ENCODE measurements at regions not wholly inside any gene's neighbourhood (a gene's known extent, or its start where the extent isn't known, plus 50 kb on each side); places are given as distances from the start of the nearest gene placed in this dataset.

DNA sequence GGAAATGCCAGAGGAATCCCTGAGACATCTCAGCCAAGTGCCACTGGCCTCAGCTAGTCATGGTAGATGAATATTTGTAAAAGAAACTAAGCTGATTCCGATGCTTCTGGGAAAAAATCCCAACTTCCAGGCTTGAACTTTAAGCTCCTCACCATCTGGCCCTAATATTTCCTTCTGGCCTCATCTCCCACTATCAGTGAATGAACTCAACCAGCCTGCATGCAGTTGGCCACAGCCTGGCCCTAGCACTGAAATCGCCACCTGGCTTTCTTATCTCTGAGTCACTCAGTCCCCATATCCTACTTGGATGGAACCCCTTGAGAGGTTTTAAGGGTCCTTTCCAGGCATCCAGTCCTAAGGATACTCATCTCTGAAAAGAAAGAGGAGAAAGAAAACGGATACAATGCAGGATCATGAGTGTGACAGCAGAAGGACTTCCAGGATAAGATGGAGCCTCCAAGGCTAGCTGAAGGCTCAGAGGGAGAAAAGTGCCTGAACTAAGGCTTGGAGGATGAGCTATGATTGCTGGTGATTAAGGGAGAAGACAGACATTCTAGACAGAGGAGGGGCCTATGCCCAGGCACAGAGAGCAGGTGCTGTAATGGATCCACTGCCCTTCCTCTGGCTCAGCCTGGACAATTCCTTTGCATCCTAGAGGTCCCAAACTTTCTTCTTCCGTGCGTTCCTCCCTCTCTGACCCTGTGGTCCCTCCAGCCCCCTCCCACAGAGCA is 141.5 kb upstream of the MYCN start:
- DNase-seq (ENCODE audit: low spot score in 2 of 2): no peak

DNA sequence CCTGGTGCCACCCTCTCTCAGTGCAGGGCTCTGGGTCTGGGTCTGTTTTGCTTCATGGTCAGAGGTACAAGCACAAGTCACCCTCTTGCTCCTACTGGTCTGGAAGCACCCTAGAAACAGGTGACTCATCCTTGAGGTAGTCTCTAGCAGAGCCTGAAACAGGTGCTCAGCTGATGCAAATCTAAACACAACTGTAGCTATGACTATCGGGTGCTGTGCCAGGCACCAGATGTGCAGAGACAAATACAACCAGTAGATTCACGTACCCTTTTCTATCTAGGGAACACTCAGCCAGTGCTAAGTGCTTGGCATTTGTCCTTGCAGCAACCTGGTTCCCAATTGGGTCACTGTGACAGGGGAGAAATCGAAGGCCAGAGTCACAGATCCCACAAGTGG is 140.9 kb upstream of the MYCN start:
- DNase-seq (ENCODE audit: low spot score in 2 of 2): no peak
- Histone ChIP-seq H3K9me3 (no peaks in the 10 kb centered on the region), H3K36me3 (replicated peaks) (no peaks in the 10 kb centered on the region), H3K27me3 (ENCODE audit: low read depth) (no peaks in the 10 kb centered on the region), H3K4me3 (no peak overlapping the region), H3K4me1 (no peaks in the 10 kb centered on the region)
- in situ Hi-C loops (cut with MboI; ENCODE audit: low sequenced_read_pairs): no loop called here

More for the DNA sequence above, 141.5 kb upstream of the MYCN start:
- Histone ChIP-seq H3K27me3 (ENCODE audit: low read depth) (no peaks in the 10 kb centered on the region), H3K4me1 (no peaks in the 10 kb centered on the region), H3K4me3 (no peak overlapping the region), H3K36me3 (replicated peaks) (no peaks in the 10 kb centered on the region), H3K9me3 (no peaks in the 10 kb centered on the region)
- in situ Hi-C loops (cut with MboI; ENCODE audit: low sequenced_read_pairs): no loop called here

DNA sequence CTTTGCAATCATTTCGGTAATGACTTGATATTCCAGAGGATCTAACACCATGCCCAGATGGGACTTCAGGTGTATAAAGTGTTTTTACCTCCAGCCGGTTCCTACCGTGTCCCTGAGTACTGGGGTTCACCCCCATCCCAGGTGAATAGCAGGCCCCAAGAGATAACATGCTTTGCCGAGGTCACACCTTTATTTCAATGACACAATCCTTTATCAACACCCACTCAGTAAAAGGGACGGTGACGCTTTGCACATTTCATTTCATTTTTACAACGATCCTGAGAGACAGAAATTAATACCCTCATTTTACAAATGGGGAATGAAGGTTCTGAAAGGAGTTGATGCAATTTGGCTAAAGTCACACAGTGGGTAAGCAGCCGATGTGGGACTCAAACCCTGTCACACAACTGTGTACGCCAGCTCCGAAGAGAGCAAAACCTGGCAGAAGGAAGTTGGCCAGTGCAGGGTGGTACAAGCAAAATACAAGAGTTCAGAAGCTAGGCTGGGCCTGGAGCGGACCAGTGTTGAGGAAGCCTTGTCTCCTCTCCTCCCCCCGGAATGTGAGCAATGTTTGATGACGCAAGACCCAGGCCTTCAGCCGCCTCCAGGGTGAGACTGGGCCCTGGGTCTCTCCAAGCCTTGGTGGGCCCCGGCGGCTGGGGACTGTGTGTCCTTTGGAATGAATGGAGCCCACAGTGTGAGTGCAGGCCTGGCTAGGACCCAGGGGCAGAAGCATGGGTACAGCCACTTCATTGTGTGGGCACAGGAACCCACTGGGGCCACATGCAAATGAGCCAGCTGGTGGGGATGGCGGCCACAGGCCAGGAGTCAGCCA is 139.6 kb upstream of the MYCN start:
- Histone ChIP-seq H3K27me3 (ENCODE audit: low read depth) (no peaks in the 10 kb centered on the region), H3K9me3 (no peaks in the 10 kb centered on the region), H3K4me1 (no peaks in the 10 kb centered on the region), H3K36me3 (replicated peaks) (no peaks in the 10 kb centered on the region), H3K4me3 (no peak overlapping the region)
- in situ Hi-C loops (cut with MboI; ENCODE audit: low sequenced_read_pairs): no loop called here
- DNase-seq (ENCODE audit: low spot score in 2 of 2): no peak

DNA sequence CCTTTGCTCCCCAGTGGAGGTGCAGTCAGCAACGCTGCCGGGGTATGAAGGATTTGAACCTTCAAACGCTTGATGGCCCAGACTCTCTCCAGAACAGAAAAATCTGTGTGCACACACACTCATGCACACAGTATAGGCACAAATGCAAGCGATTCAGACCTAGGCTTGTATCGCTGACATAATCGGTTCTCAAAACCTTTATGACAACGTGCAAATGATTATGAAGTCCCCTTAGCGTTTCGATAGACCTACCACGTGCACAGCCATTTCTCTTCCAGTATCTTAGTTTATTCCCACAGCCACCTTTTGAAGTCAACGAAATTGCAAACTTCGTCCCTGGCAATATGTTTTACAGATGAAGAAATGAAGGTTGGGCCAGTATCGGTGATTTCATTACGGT is 138.9 kb upstream of the MYCN start:
- Histone ChIP-seq H3K36me3 (replicated peaks) (no peaks in the 10 kb centered on the region), H3K4me3 (no peak overlapping the region), H3K4me1 (no peaks in the 10 kb centered on the region), H3K27me3 (ENCODE audit: low read depth) (no peaks in the 10 kb centered on the region), H3K9me3 (no peaks in the 10 kb centered on the region)
- DNase-seq (ENCODE audit: low spot score in 2 of 2): no peak
- in situ Hi-C loops (cut with MboI; ENCODE audit: low sequenced_read_pairs): no loop called here

DNA sequence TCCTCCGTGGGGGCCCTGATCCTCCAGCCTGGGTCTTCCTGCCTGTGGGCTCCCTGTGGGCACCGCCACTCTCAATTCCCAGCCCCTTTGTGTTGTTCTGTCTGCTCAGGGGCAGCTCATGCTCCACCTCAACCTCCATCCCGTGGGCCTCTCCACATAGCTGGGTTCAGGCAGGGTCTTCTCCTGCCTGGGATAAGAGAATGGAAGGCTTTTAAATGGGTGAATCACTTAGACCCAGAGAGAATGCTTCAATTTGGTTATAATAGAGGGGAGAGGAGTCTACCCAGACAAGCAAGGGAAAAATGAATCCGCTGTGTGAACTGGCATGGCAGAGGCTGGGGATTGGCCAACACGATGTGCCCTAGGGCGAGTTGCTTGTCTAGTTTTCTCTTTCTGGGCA is 138.4 kb upstream of the MYCN start:
- Histone ChIP-seq H3K4me3 (no peak overlapping the region), H3K27me3 (ENCODE audit: low read depth) (no peaks in the 10 kb centered on the region), H3K9me3 (no peaks in the 10 kb centered on the region), H3K4me1 (no peaks in the 10 kb centered on the region), H3K36me3 (replicated peaks) (no peaks in the 10 kb centered on the region)
- in situ Hi-C loops (cut with MboI; ENCODE audit: low sequenced_read_pairs): no loop called here
- no peak for DNase-seq (ENCODE audit: low spot score in 2 of 2)

DNA sequence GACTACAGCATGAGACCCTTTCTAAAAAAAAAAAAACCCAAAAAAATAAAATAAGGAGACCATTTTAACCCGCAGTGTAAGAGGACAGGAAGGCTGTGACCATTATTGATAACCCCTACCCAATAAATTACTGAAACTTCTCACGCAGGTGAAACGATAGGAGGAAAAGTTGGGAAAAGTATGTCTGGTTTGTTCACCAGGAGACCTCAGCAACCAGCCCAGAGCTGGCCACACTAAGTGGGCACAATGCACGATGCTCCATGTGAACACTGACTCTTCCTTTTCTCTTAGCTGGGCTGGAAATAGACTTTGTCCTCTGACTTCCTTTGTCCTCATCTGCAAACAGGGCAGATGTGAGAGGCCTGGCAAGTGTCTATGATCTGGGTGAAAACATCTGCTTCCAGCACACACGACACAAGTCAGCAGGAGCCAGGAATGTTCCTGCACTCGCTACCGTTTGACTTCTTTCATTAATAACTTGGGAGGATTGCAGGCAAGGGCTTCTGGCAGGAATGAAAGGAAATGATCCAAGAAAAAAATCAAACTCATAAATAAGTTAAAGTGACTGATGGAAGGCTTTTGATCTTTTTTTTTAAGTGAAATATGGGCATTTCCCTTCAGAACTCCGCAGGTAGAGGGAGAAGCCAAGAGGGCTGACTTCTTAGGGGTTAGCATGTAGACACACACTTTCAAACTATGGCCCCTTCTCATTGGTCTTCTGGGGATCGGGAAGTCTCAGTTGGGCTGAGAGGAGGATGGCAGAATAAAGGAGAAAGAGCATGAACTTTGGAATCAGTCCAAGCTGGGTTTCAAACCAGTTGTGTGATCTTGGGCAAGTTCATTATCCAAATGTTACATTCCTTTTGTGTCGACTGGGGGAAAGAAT is 137.4 kb upstream of the MYCN start:
- in situ Hi-C loops (cut with MboI; ENCODE audit: low sequenced_read_pairs): no loop called here
- no peaks in the 10 kb centered on the region for H3K27me3 ChIP-seq (ENCODE audit: low read depth)
- H3K4me1 ChIP-seq: no peaks in the 10 kb centered on the region
- no peak overlapping the region for H3K4me3 ChIP-seq
- no peaks in the 10 kb centered on the region for H3K36me3 ChIP-seq (replicated peaks)
- H3K9me3 ChIP-seq: no peaks in the 10 kb centered on the region
- DNase-seq (ENCODE audit: low spot score in 2 of 2): no peak

DNA sequence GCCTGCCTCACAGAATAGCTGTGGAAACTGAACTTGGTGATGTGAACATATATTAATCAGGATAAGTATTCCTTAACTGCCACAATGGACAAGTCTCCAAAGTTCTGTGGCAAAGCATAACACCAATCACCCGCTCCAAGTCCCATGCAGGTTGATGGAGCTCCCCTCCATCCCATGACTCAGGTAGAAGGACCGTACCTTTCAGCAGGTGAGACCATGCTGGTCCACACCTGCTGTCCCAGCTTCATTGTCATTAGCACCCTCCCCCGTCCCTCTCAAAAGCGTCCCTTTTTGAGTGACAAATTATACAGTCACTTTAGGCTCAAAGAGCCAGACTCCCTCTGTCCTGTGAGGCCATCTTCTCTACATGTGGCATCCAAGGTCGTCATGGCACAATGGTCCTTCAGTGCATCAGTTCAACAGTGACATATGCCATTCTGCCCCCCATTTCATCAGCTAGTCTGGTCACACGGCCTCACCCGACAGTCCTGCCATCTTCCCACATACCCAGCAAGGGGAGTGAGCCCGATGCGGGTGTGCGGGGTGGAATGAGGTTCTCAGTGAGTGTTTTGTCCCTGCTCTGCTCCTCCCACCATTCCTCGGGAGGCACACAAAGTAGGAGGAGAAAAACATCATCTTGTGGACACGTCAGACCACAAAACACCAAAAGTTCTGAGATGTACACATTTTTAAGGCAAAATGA is 136.7 kb upstream of the MYCN start:
- no peak for DNase-seq (ENCODE audit: low spot score in 2 of 2)
- no peak overlapping the region for H3K4me3 ChIP-seq
- H3K27me3 ChIP-seq (ENCODE audit: low read depth): no peaks in the 10 kb centered on the region
- no peaks in the 10 kb centered on the region for H3K36me3 ChIP-seq (replicated peaks)
- H3K9me3 ChIP-seq: no peaks in the 10 kb centered on the region
- in situ Hi-C loops (cut with MboI; ENCODE audit: low sequenced_read_pairs): no loop called here
- no peaks in the 10 kb centered on the region for H3K4me1 ChIP-seq

DNA sequence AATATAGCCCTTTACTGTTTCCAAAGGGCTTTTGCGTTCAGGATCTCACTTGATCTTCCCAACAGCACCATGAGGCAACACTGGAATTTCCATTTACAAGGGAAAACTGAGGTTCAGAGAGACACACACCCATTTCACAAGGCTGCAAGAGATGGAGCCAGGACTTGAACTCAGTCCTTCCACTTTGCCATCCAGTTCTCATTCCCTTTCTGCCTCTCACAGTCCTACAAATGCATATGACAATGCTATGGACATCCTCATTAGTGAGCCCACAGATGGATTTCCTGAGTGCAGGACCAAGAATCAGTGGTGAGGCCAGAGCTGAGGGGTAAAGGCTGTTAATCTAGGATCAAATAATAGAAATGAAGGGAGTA is 136.1 kb upstream of the MYCN start:
- no peaks in the 10 kb centered on the region for H3K9me3 ChIP-seq
- H3K27me3 ChIP-seq (ENCODE audit: low read depth): no peaks in the 10 kb centered on the region
- no peaks in the 10 kb centered on the region for H3K36me3 ChIP-seq (replicated peaks)
- in situ Hi-C loops (cut with MboI; ENCODE audit: low sequenced_read_pairs): no loop called here
- no peak for DNase-seq (ENCODE audit: low spot score in 2 of 2)
- no peak overlapping the region for H3K4me3 ChIP-seq
- no peaks in the 10 kb centered on the region for H3K4me1 ChIP-seq

DNA sequence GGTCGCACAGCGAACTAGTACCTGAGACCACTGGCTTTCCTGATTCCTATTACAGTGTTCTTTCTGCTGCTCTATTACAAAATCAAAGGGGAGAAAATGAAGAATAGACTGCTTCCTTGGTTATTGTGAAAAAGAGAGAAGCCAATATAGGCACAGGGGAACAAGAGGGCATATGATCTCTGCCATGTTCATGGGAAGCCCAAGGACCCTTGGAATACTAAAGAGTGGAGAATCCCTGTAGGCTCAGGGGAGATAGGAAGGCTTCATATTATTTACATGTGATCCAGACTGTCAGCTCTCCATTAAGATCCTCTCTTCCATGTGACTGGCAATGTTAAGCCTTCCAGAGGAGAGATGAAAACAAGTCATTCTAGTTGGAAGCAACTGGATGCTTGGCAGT is 135.7 kb upstream of the MYCN start:
- no peaks in the 10 kb centered on the region for H3K27me3 ChIP-seq (ENCODE audit: low read depth)
- no peaks in the 10 kb centered on the region for H3K4me1 ChIP-seq
- DNase-seq (ENCODE audit: low spot score in 2 of 2): no peak
- no peaks in the 10 kb centered on the region for H3K36me3 ChIP-seq (replicated peaks)
- in situ Hi-C loops (cut with MboI; ENCODE audit: low sequenced_read_pairs): no loop called here
- no peaks in the 10 kb centered on the region for H3K9me3 ChIP-seq
- H3K4me3 ChIP-seq: no peak overlapping the region

DNA sequence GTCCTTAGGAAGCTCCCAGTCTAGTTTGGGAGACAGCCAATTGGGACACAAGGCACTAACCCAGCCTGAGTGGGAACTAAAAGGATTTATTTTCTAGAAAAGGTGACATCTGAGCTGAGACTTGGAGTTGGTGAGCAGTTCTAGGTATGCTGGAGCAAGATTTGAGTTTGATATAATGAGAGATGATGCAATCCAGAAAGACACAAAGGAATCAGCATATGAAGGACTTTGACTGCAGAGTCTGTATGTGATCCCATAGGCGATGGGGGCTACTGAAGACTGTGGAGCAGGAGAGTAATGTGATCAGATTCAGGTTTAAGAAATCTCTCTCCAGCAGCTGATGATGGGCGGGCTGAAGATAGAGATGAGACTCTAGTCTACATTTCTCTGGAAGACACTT is 135.1 kb upstream of the MYCN start:
- Histone ChIP-seq H3K4me3 (no peak overlapping the region), H3K4me1 (no peaks in the 10 kb centered on the region), H3K9me3 (no peaks in the 10 kb centered on the region), H3K36me3 (replicated peaks) (no peaks in the 10 kb centered on the region), H3K27me3 (ENCODE audit: low read depth) (no peaks in the 10 kb centered on the region)
- in situ Hi-C loops (cut with MboI; ENCODE audit: low sequenced_read_pairs): no loop called here
- no peak for DNase-seq (ENCODE audit: low spot score in 2 of 2)

DNA sequence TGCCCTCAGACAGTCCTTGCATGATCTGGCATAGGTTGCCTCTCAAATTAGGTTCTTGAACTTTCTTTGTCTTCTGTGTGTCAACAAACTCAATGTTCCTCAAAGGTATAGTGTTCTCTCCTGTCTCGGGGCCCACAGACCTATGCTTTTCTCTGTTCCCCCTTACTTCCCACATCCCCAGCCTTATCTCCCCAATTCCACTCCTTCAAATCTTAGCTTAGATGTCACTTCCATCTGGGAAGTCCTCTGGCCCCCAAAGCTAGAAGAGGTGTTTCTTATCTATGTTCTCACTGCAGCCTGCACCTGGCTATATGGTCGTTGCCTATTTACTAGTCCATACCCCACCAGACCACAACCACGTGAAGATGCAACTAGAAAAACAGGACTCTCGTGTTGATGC is 134.6 kb upstream of the MYCN start:
- no peak for DNase-seq (ENCODE audit: low spot score in 2 of 2)
- no peaks in the 10 kb centered on the region for H3K4me1 ChIP-seq
- no peaks in the 10 kb centered on the region for H3K9me3 ChIP-seq
- H3K4me3 ChIP-seq: no peak overlapping the region
- H3K27me3 ChIP-seq (ENCODE audit: low read depth): no peaks in the 10 kb centered on the region
- in situ Hi-C loops (cut with MboI; ENCODE audit: low sequenced_read_pairs): no loop called here
- no peaks in the 10 kb centered on the region for H3K36me3 ChIP-seq (replicated peaks)

DNA sequence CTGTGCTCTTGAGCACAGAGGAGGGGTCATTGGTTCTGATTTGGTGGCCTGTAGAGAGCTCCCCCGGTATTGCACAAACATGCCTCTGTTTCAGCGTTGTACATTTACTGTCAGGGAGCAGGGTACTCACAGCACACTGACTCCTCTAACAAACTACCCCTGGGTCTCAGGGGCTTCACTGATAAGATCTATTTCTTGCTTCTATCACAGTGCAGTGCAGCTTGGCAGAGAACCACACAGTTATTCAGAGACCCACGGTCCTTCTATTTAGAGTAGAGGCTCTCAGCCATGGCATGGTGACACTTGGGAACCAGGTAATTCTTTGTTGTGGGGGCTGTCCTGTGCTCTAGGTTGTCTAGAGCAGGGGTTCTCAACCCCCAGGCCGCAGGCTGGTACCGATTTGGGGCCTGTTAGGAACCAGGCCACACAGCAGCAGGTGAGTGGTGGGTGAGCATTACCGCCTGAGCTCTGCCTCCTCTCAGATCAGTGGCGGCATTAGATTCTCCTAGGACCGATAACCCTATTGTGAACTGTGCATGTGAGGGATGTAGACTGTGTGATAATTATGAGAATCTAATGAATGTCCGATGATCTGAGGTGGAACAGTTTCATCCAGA is 133.4 kb upstream of the MYCN start:
- Histone ChIP-seq H3K27me3 (ENCODE audit: low read depth) (no peaks in the 10 kb centered on the region), H3K4me1 (no peaks in the 10 kb centered on the region), H3K9me3 (no peaks in the 10 kb centered on the region), H3K36me3 (replicated peaks) (no peaks in the 10 kb centered on the region), H3K4me3 (no peak overlapping the region)
- no peak for DNase-seq (ENCODE audit: low spot score in 2 of 2)
- in situ Hi-C loops (cut with MboI; ENCODE audit: low sequenced_read_pairs): no loop called here
